ENCODE measurements at regions not wholly inside any gene's neighbourhood (a gene's known extent, or its start where the extent isn't known, plus 50 kb on each side); places are given as distances from the start of the nearest gene placed in this dataset.

DNA sequence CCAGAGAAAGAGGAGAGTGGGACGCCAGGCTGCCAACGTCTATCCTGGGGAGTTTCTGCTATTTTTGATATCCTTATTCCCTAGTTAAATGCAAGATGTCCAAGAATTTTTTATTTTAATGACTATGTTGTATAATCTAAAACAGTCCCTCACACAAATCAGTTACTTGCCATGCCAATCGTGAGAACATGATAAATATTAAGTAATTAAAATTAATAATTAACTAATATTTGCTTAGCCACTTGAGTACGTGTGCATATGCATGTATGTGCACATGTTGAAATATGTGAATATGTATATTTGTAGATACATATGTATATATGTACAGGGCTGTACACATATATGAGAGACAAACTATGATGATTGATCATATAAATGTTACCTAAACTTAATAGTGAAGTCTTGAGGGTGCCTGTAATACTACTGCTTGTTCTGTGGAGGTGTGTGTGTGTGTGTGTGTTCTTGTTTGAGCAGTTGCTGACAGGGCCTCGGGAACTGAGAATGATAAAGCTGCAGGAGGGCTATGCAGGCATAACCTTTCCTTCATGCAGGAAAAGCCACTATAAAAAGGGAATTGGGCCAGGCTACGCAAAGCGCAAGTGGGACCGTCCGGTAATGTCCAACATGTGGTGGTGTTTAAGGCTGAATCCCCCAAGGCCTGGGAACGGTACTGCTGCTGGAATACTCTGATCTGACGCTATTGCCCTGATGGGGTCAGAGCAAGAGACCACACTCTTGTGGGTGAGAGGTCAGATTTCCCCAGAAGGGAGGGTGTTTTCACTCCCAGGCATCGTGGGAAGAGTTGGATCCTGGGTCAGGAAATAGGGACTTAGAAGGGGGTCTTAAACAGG lies 148.3 kb upstream of the TBX18 start:
- Histone ChIP-seq H3K27ac (no peak overlapping the region), H3K36me3 (no peaks in the 10 kb centered on the region), H3K4me1 (ENCODE audit: insufficient read depth) (no peaks in the 10 kb centered on the region), H3K27me3 (no peaks in the 10 kb centered on the region), H3K9me3 (no peaks in the 10 kb centered on the region), H3K4me3 (no peak overlapping the region)
- TF ChIP-seq, protein P1, sequence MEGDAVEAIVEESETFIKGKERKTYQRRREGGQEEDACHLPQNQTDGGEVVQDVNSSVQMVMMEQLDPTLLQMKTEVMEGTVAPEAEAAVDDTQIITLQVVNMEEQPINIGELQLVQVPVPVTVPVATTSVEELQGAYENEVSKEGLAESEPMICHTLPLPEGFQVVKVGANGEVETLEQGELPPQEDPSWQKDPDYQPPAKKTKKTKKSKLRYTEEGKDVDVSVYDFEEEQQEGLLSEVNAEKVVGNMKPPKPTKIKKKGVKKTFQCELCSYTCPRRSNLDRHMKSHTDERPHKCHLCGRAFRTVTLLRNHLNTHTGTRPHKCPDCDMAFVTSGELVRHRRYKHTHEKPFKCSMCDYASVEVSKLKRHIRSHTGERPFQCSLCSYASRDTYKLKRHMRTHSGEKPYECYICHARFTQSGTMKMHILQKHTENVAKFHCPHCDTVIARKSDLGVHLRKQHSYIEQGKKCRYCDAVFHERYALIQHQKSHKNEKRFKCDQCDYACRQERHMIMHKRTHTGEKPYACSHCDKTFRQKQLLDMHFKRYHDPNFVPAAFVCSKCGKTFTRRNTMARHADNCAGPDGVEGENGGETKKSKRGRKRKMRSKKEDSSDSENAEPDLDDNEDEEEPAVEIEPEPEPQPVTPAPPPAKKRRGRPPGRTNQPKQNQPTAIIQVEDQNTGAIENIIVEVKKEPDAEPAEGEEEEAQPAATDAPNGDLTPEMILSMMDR (IDR thresholded peaks at IDR 0.05) = no peak
- no peak for TF ChIP-seq EP300 (IDR thresholded peaks at IDR 0.05)
- TF ChIP-seq POLR2A (IDR thresholded peaks at IDR 0.05) = no peak
- intact Hi-C loops (cut with DNase I) = no loop called here
- 64 to 71% (median 71%) methylated on average over 12 of the region's 12 CpGs for WGBS, 3 donors
- no peak for DNase-seq

- WGBS, 3 donors = 7 to 24% (median 15%) methylated on average over 2 of the region's 2 CpGs
- no peaks in the 10 kb centered on the region for H3K36me3 ChIP-seq
- no peak overlapping the region for H3K27ac ChIP-seq
- H3K4me1 ChIP-seq (ENCODE audit: insufficient read depth) = no peaks in the 10 kb centered on the region
- intact Hi-C loops (cut with DNase I) = no loop called here
- H3K9me3 ChIP-seq = no peaks in the 10 kb centered on the region
- no peaks in the 10 kb centered on the region for H3K27me3 ChIP-seq
- no peak overlapping the region for H3K4me3 ChIP-seq
- TF ChIP-seq EP300 (IDR thresholded peaks at IDR 0.05) (no peak), POLR2A (IDR thresholded peaks at IDR 0.05) (no peak)
- TF ChIP-seq, protein P1 (IDR thresholded peaks at IDR 0.05) = no peak
- DNase-seq = no peak
These were observed 146.7 kb upstream of the TBX18 start for GRCh38 chr6:84910906-84911607.

GRCh38 chr6:84908304-84908904 lies 144.0 kb upstream of the TBX18 start:
- intact Hi-C loops (cut with DNase I) = no loop called here
- no peak for DNase-seq
- no peak overlapping the region for H3K27ac ChIP-seq
- no peaks in the 10 kb centered on the region for H3K9me3 ChIP-seq
- H3K27me3 ChIP-seq = no peaks in the 10 kb centered on the region
- H3K4me1 ChIP-seq (ENCODE audit: insufficient read depth) = no peaks in the 10 kb centered on the region
- WGBS, 3 donors = 36 to 59% (median 38%) methylated on average over 3 of the region's 3 CpGs
- TF ChIP-seq, protein P1 (IDR thresholded peaks at IDR 0.05) = no peak
- TF ChIP-seq EP300 (IDR thresholded peaks at IDR 0.05) (no peak), POLR2A (IDR thresholded peaks at IDR 0.05) (no peak)
- no peak overlapping the region for H3K4me3 ChIP-seq
- H3K36me3 ChIP-seq = no peaks in the 10 kb centered on the region

- H3K27ac ChIP-seq = no peak overlapping the region
- H3K9me3 ChIP-seq = no peaks in the 10 kb centered on the region
- intact Hi-C loops (cut with DNase I) = no loop called here
- no peak for DNase-seq
- no peaks in the 10 kb centered on the region for H3K36me3 ChIP-seq
- TF ChIP-seq EP300 (IDR thresholded peaks at IDR 0.05) (no peak), POLR2A (IDR thresholded peaks at IDR 0.05) (no peak)
- TF ChIP-seq, protein P1 (IDR thresholded peaks at IDR 0.05) = no peak
- H3K4me3 ChIP-seq = no peak overlapping the region
- WGBS, 3 donors = 92 to 94% (median 93%) methylated on average over 3 of the region's 3 CpGs
- H3K4me1 ChIP-seq (ENCODE audit: insufficient read depth) = no peaks in the 10 kb centered on the region
- no peaks in the 10 kb centered on the region for H3K27me3 ChIP-seq
These were observed 142.1 kb upstream of the TBX18 start for GRCh38 chr6:84906514-84906913.

Measured in ovary (tissue), 7 donors.